Esophagus squamous epithelium (tissue), 5 donors: ENCODE measurements at regions not wholly inside any gene's neighbourhood (a gene's known extent, or its start where the extent isn't known, plus 50 kb on each side); places are given as distances from the start of the nearest gene placed in this dataset.

ENCODE experiments used
- DNase-seq: peaks from one replicate; lab custom pipeline; 2025; lab: John Stamatoyannopoulos, UW
- H3K27ac ChIP-seq, 4 donors: fragments of 200-600 bp; sonication (generic); one replicate each; pipeline ENCODE4 v1.5.1; 2016 to 2019; ENCODE audit warnings: mild to moderate bottlenecking in 1 of 4
- H3K27me3 ChIP-seq, 4 donors: fragments of 200-600 bp; sonication (generic); 1 replicate in 3 of 4; 2 replicates in 1 of 4; pipeline versions ENCODE4 v1.5.1 to v1.6.0; 2017 to 2021; ENCODE audit warnings: antibody characterized with exemption in 1 of 4
- H3K36me3 ChIP-seq, 3 donors: fragments of 200-600 bp; sonication (generic); one replicate each; pipeline ENCODE4 v1.5.1; 2016 to 2019
- H3K4me1 ChIP-seq, 3 donors: fragments of 200-600 bp; sonication (generic); one replicate each; pipeline ENCODE4 v1.5.1; 2017 to 2019
- H3K4me3 ChIP-seq, 4 donors: fragments of 200-600 bp; sonication (generic); 1 replicate in 3 of 4; 2 replicates in 1 of 4; pipeline ENCODE4 v1.5.1; 2016 to 2019; ENCODE audit warnings: mild to moderate bottlenecking in 2 of 4, moderate library complexity in 1 of 4
- H3K9me3 ChIP-seq, 3 donors: fragments of 200-600 bp; sonication (generic); one replicate each; pipeline ENCODE4 v1.5.1; 2016 to 2019
- POLR2A ChIP-seq, 4 donors: fragments of 450-650 bp; IDR thresholded peaks; one replicate each; pipeline ENCODE4 v1.6.1; 2017; ENCODE audit warnings: antibody characterized with exemption in 4 of 4, mild to moderate bottlenecking in 4 of 4, moderate library complexity in 3 of 4
- WGBS, 2 donors: methylation state at CpG; one replicate each; pipeline ENCODE4 v1.1.5; 2018; 5-methylcytosine and 5-hydroxymethylcytosine counted together
- intact Hi-C: fragments of 100-400 bp; cut with DNase I; formaldehyde crosslinking; loops from one replicate; pipeline ENCODE4 v1.15.0; 2022
- TF ChIP-seq, protein P1 (sequence below), 6 experiments: fragments of 450-650 bp in 4 of 6; fragments of 200-600 bp in 2 of 6; sonication (generic) in 2 of 6; IDR thresholded peaks; one replicate each; pipeline ENCODE4 v1.5.1; 2016 to 2019; ENCODE audit warnings: antibody characterized with exemption in 6 of 6, mild to moderate bottlenecking in 4 of 6, moderate library complexity in 4 of 6
- donor health status: DM: yes; HTN: yes; CAD: no.

DNA sequence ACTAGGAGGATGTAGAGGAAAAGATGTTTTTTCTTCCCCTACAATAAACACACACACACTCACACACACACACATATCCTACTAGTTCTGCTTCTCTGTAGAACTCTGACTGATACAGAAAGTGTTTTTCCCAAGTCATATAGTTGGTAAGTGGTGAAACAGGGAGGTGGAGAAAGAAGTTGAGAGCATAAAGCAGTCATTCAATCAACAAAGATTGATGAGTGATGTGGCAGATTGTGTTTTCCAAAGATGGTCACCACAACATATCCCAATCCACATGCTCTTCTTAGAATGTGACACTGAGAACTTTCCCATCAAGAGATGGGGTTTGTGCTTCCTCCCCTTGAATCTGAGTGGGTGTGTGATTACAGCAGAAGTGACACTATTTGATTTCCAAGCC is 123.4 kb upstream of the ATP6AP2 start:
- H3K36me3 ChIP-seq: no peaks in the 10 kb centered on the region
- H3K27me3 ChIP-seq: no peaks in the 10 kb centered on the region

DNA sequence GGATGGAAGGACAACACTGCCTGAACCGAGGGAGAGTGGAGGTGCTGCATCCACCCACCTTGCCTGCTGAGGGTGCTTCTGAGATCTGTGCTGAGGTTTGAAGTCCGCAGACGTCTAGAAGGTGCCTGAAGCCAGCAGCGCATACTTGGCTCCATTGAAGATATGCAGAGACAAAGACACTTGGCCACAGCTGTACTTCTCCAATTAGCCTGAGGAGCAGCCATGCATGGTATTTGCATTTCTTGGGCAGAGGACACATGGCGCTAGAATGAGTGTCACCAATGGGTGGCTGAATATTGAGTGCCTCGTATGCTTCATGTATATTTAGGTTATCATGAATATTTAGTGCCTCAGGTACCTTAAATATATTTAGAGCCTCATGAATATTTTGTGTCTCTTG is 128.7 kb upstream of the ATP6AP2 start:
- Histone ChIP-seq H3K27ac (no peak overlapping the region), H3K9me3 (no peaks in the 10 kb centered on the region), H3K4me1 (peaks cover 5 to 41% (median 8%) of the 10 kb centered on the region in 3 donors), H3K27me3 (no peaks in the 10 kb centered on the region), H3K4me3 (no peak overlapping the region), H3K36me3 (no peaks in the 10 kb centered on the region)
- intact Hi-C loops: no loop called here
- WGBS, 2 donors: 42 to 65% methylated on average over 2 to 6 of the region's 6 CpGs
- TF ChIP-seq POLR2A (IDR thresholded peaks at IDR 0.05): no peak
- TF ChIP-seq, protein P1, sequence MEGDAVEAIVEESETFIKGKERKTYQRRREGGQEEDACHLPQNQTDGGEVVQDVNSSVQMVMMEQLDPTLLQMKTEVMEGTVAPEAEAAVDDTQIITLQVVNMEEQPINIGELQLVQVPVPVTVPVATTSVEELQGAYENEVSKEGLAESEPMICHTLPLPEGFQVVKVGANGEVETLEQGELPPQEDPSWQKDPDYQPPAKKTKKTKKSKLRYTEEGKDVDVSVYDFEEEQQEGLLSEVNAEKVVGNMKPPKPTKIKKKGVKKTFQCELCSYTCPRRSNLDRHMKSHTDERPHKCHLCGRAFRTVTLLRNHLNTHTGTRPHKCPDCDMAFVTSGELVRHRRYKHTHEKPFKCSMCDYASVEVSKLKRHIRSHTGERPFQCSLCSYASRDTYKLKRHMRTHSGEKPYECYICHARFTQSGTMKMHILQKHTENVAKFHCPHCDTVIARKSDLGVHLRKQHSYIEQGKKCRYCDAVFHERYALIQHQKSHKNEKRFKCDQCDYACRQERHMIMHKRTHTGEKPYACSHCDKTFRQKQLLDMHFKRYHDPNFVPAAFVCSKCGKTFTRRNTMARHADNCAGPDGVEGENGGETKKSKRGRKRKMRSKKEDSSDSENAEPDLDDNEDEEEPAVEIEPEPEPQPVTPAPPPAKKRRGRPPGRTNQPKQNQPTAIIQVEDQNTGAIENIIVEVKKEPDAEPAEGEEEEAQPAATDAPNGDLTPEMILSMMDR (IDR thresholded peaks at IDR 0.05): no peak
- no peak for DNase-seq

More for the DNA sequence above, 123.4 kb upstream of the ATP6AP2 start:
- no peak overlapping the region for H3K27ac ChIP-seq
- H3K4me1 ChIP-seq: no peaks in the 10 kb centered on the region
- H3K4me3 ChIP-seq: no peak overlapping the region
- intact Hi-C loops: no loop called here
- no peaks in the 10 kb centered on the region for H3K9me3 ChIP-seq
- TF ChIP-seq POLR2A (IDR thresholded peaks at IDR 0.05): no peak
- TF ChIP-seq, protein P1 (IDR thresholded peaks at IDR 0.05): no peak
- DNase-seq: no peak

DNA sequence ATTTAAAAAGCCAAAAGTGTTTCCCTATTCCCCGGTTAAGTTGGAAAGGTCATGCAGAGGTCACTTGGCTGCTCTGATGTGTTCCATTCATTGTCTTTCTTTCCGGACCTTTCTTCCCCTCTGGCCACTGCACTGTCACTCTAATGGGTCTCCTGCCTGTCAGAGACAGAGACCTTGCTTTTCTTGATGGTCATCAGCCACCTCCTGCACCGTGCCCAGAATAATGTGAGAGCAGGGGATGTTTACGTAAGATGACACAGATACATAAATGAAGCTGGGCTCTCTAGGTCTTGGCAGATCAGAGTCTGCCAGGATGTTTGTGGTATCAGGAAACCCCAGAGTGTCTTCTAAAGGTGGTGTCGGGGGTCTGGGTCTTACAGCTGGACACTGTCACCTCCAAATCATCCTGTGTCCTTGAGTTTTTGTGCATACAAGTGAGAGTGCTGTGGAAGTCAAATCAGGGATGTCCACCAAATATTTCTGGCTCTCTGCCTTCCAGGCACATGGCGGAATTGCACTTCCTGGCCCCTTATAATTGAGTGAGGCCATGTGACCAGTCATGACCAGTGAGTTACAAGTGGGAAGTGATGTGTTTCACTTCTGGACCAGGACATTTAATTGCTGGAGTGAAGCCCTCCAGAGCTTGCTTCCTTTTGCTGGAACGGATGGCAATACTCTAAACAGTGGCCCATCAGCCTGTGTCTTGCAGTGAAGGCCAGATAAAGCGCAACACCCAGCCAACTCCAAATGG is 130.6 kb upstream of the ATP6AP2 start:
- Histone ChIP-seq H3K36me3 (no peaks in the 10 kb centered on the region), H3K27me3 (no peaks in the 10 kb centered on the region), H3K4me3 (no peak overlapping the region), H3K4me1 (peaks cover 9 to 60% (median 13%) of the 10 kb centered on the region in 3 donors), H3K27ac (peak overlapping the region in 3 of 4 donors; percentile 26 to 68 (median 49)), H3K9me3 (no peaks in the 10 kb centered on the region)
- WGBS, 2 donors: 17 to 64% methylated on average over 2 to 7 of the region's 8 CpGs
- intact Hi-C loops: no loop called here
- TF ChIP-seq, protein P1 (IDR thresholded peaks at IDR 0.05): no peak
- TF ChIP-seq POLR2A (IDR thresholded peaks at IDR 0.05): no peak
- no peak for DNase-seq

DNA sequence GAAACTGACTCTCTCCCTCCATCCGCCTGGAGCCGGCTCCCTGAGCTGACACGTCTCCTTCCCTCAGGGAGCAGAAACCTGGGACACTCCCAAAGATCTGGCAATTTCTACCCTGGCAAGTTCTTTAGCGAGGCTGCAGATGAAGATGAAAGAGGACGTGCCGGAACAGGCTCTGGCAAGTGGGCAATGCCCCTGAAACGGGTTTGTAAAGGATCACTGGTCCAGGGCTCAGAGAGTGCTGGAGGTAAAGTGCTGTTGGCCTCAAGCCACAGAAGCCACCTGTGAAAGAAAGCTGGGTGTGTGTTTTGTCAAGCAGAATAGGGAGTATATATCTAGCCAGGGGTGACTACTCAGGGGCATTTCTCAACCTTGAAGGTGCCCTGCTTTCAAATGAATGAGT is 131.4 kb upstream of the ATP6AP2 start:
- peak overlapping the region in 3 of 4 donors; percentile 49 to 68 (median 54) for H3K27ac ChIP-seq
- TF ChIP-seq, protein P1 (IDR thresholded peaks at IDR 0.05): no peak
- no peak for TF ChIP-seq POLR2A (IDR thresholded peaks at IDR 0.05)
- H3K27me3 ChIP-seq: no peaks in the 10 kb centered on the region
- peaks cover 9 to 68% (median 13%) of the 10 kb centered on the region in 3 donors for H3K4me1 ChIP-seq
- intact Hi-C loops: no loop called here
- WGBS, 2 donors: 47% methylated on average over 4 of the region's 7 CpGs; no CpG with 5 or more reads in 1 of the 2 donors
- no peak for DNase-seq
- no peaks in the 10 kb centered on the region for H3K9me3 ChIP-seq
- no peak overlapping the region for H3K4me3 ChIP-seq
- H3K36me3 ChIP-seq: no peaks in the 10 kb centered on the region

DNA sequence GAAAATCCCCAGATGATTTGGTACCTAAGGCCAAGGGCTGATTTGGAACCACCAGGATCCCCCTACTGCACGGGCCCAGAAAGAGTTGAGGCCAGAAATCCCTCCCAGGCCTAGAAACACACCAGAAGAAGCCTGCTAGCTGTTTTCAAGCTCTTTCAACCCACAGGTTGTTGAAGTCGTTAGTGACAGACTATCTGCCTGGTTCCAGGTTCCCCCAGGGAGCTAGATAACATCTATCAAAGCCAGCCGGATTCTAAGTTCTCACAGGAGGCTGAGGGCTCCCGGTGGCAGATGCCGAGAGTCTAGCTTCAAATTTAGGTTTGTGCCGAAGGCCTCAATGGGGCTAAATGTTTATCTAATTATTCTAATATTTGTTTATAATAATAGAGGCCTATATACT is 132.0 kb upstream of the ATP6AP2 start:
- peaks cover 9 to 69% (median 13%) of the 10 kb centered on the region in 3 donors for H3K4me1 ChIP-seq
- H3K27me3 ChIP-seq: no peaks in the 10 kb centered on the region
- intact Hi-C loops: no loop called here
- DNase-seq: no peak
- 33 to 58% methylated on average over 4 to 5 of the region's 6 CpGs for WGBS, 2 donors
- no peaks in the 10 kb centered on the region for H3K9me3 ChIP-seq
- no peaks in the 10 kb centered on the region for H3K36me3 ChIP-seq
- peak overlapping the region in 3 of 4 donors; percentile 5 to 54 (median 54) for H3K27ac ChIP-seq
- no peak for TF ChIP-seq POLR2A (IDR thresholded peaks at IDR 0.05)
- TF ChIP-seq, protein P1 (IDR thresholded peaks at IDR 0.05): no peak
- H3K4me3 ChIP-seq: no peak overlapping the region
